ENCODE measurements at regions not wholly inside any gene's neighbourhood (a gene's known extent, or its start where the extent isn't known, plus 50 kb on each side); places are given as distances from the start of the nearest gene placed in this dataset.

- no peak for TF ChIP-seq CUX1 (IDR thresholded peaks at IDR 0.05; ENCODE audit: insufficient replicate concordance, low read depth, low read length)
- 0 out of 2 replicates have a peak, but pooled peaks have one; percentile 15 for TF ChIP-seq ATF7 (IDR thresholded peaks at IDR 0.05; ENCODE audit: low read depth)
- no peak for TF ChIP-seq MEF2B (IDR thresholded peaks at IDR 0.05; ENCODE audit: partially characterized antibody, poor library complexity, severe bottlenecking)
- no peak for TF ChIP-seq CHD1 (IDR thresholded peaks at IDR 0.05; ENCODE audit: low read depth, low read length)
- TF ChIP-seq E2F4 (IDR thresholded peaks at IDR 0.05; ENCODE audit: low read depth, low read length), result no peak
- TF ChIP-seq ZBED1 (IDR thresholded peaks at IDR 0.05; ENCODE audit: borderline replicate concordance), result no peak
Observed at GRCh38 chr20:6636209-6637159, 131.0 kb upstream of the BMP2 start (continued).

Measured in GM12878 (cell line).